OCI-LY1 (cell line): ENCODE measurements at regions not wholly inside any gene's neighbourhood (a gene's known extent, or its start where the extent isn't known, plus 50 kb on each side); places are given as distances from the start of the nearest gene placed in this dataset.

ENCODE experiments used
- EZH2 ChIP-seq: fragments of 200-600 bp; sonication (generic), shearing (Covaris generic); IDR thresholded peaks from 2 replicates; pipeline ENCODE4 v1.8.0; 2017; ENCODE audit warnings: borderline replicate concordance, mixed run types, mild to moderate bottlenecking, antibody characterized with exemption, low read length, moderate library complexity, mixed read lengths
- TF ChIP-seq, protein P1 (sequence below): fragments of 200-600 bp; sonication (generic), shearing (Covaris generic); IDR thresholded peaks from 2 replicates; pipeline ENCODE4 v1.5.1; 2017; ENCODE audit warnings: mild to moderate bottlenecking, antibody characterized with exemption, low read length, moderate library complexity, mixed read lengths

DNA sequence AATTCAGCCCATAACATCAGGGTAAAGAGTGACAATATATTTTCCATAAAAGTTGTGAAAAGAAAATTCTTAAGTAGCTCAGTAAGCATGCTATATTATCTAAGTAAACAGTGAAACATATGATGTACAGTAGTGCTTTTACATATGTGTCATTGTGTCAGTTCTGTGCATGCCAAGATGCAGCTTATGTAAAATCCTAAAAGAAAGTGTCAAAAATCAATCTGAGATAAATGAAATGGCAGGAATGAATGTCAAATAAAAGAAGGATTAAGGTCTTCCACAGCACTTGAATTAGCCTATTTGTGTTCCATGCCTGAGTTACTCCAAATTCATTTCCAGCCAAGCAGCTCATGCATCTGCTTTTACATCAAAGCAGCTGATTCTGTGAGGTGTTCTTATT, 452.7 kb upstream of the HS3ST1 start:
- TF ChIP-seq, protein P1, sequence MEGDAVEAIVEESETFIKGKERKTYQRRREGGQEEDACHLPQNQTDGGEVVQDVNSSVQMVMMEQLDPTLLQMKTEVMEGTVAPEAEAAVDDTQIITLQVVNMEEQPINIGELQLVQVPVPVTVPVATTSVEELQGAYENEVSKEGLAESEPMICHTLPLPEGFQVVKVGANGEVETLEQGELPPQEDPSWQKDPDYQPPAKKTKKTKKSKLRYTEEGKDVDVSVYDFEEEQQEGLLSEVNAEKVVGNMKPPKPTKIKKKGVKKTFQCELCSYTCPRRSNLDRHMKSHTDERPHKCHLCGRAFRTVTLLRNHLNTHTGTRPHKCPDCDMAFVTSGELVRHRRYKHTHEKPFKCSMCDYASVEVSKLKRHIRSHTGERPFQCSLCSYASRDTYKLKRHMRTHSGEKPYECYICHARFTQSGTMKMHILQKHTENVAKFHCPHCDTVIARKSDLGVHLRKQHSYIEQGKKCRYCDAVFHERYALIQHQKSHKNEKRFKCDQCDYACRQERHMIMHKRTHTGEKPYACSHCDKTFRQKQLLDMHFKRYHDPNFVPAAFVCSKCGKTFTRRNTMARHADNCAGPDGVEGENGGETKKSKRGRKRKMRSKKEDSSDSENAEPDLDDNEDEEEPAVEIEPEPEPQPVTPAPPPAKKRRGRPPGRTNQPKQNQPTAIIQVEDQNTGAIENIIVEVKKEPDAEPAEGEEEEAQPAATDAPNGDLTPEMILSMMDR = no peak
- no peak for TF ChIP-seq EZH2
